ENCODE measurements at regions not wholly inside any gene's neighbourhood (a gene's known extent, or its start where the extent isn't known, plus 50 kb on each side); places are given as distances from the start of the nearest gene placed in this dataset.
"Not testable (repeated sequence)": the region's sequence is repeated elsewhere in the genome, so short reads cannot be mapped to it uniquely, and the experiment has no call there.

GRCh38 chr1:198977909-198978308 is 339.1 kb downstream of the PTPRC start:
- no peak for DNase-seq (ENCODE audit: low read depth in 2 of 2)

GRCh38 chr1:198978523-198978922 is 339.7 kb downstream of the PTPRC start:
- DNase-seq (ENCODE audit: low read depth in 2 of 2): no peak

- no peak for DNase-seq (ENCODE audit: low read depth in 2 of 2)
Observed at GRCh38 chr1:198986036-198986435, 347.2 kb downstream of the PTPRC start.

DNA sequence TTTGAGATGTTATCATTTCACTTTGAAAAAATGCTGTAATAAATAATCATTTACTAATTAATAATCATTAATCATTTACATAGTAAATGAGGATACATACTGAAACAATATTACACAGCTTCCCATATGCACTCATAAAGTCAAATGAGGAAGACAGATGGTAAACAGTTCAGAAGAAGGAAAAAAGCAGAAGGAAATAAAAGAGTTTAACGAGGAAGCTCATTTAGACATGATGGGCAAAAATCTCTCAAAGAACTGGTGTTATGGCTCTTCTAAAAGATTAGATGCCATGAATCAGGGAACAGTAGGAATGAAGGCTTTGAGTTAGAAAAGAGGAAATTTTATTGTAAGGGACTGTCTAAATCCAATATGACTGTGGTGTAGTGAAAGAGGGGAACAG is 347.6 kb downstream of the PTPRC start:
- no peak for DNase-seq (ENCODE audit: low read depth in 2 of 2)

- no peak for DNase-seq (ENCODE audit: low read depth in 2 of 2)
Observed at GRCh38 chr1:199002661-199003060, 363.8 kb downstream of the PTPRC start.

GRCh38 chr1:199007423-199007822 is 368.6 kb downstream of the PTPRC start:
- DNase-seq (ENCODE audit: low read depth in 2 of 2): no peak

DNA sequence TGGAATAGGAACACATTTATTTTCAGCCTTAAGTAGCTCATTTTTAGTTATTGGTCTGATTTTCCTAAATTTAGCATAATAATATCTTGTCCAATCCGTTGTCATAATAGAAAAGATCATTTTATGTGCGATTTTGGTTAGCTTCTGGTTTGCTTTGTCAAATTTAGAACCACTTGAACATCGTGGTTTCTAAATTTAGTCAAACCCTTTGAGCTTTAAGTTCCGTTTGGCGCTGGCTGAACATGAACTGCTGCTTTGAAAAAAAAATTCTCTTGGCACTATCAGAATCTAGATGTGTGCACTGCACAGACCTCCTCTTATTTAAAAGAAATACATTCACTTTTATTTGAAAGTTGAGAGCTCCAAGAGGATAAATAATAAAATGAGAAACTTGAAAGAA is 370.6 kb downstream of the PTPRC start:
- DNase-seq (ENCODE audit: low read depth in 2 of 2): no peak

DNA sequence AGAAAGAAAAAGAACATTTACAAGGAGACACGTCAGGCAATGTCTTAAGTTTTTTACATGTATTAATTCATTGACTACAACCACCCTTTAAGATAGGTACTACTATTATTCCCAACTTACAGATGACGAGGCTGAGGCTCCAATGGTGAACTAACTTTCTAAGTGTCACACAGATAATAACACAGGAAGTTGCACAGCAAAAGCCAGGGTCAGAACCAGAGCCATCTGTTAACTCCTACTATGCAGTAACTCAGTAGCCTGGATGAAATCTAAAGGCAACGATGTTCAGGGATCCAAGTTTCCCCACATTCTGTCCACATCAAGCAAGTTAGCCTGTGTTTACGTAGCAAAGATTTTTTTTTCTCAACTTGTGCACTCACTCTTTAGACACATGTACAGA is 371.7 kb downstream of the PTPRC start:
- no peak for DNase-seq (ENCODE audit: low read depth in 2 of 2)

- no peak for DNase-seq (ENCODE audit: low read depth in 2 of 2)
Observed at GRCh38 chr1:199010933-199011332, 372.1 kb downstream of the PTPRC start.

DNA sequence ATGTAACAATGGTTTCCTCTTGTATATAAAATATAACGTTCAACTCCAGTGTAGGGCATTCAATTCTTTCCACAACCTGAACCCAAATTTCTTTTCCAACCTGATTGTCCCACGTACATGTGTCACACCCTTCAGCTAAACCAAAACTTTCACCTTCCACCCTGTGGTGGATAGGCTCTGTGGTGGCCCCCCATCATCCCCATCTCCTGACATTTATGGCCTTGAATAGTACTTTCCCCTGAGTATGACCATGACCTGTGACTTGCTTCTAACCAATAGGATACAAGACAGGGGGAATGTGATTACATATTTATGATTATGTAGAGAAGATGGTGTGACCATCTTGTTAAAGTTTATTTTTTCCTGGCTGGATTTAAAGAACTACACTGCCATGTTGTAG is 377.0 kb downstream of the PTPRC start:
- no peak for DNase-seq (ENCODE audit: low read depth in 2 of 2)

- no peak for DNase-seq (ENCODE audit: low read depth in 2 of 2)
Observed at GRCh38 chr1:199018471-199019135, 379.8 kb downstream of the PTPRC start.

DNA sequence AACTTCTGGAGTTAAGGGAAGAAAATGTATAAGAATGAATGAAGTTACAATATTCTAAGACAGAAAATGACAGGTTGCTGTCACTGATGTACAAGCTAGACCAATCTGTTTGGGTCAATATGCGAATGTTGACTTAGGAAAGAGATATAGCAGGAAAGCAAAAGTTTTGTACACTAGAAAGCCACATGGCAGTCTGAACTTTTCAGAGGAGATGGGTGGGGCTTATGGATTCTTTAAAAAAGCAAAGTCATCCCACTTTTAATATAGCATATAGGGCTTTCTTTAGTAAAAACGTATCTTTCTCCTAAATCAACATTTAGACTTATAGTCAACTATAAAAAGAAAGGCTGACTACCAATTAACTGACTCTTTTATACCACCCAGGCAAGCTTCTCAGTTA is 381.2 kb downstream of the PTPRC start:
- no peak for DNase-seq (ENCODE audit: low read depth in 2 of 2)

- no peak for DNase-seq (ENCODE audit: low read depth in 2 of 2)
Observed at GRCh38 chr1:199020904-199021303, 382.1 kb downstream of the PTPRC start.

- no peak for DNase-seq (ENCODE audit: low read depth in 2 of 2)
Observed at GRCh38 chr1:199029401-199029800, 390.6 kb downstream of the PTPRC start.

GRCh38 chr1:199029855-199030254 is 391.0 kb downstream of the PTPRC start:
- DNase-seq (ENCODE audit: low read depth in 2 of 2): no peak

DNA sequence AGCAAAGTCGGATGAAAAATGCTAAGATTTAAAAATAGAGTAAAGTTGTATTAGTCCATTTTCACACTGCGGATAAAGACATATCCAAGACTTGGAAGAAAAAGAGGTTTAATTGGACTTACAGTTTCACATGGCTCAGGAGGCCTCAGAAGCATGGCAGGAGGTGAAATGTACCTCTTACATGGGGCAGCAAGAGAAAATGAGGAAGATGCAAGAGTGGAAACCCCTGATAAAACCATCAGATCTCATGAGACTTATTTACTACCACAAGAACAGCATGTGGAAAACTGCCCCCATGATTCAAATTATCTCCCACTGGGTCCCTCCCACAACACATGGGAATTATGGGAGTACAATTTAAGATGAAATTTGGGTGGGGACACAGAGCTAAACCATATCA is 391.7 kb downstream of the PTPRC start:
- not testable (repeated sequence) for DNase-seq (ENCODE audit: low read depth in 2 of 2)

DNA sequence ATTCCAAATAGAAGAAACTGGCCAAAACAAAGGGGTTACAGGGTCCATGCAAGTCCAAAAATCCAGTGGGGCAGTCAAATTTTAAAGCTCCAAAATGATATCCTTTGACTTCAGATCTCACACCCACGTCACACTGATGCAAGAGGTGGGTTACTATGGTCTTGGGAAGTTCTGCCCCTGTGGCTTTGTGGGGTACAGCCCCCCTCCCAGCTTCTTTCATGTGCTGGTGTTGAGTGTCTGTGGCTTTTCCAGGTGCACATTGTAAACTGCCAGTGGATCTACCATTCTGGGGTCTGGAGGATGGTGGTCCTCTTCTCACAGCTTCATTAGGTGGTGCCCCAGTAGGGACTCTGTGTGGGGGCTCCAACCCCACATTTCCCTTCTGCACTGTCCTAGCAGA is 392.3 kb downstream of the PTPRC start:
- not testable (repeated sequence) for DNase-seq (ENCODE audit: low read depth in 2 of 2)

GRCh38 chr1:199032479-199032878 is 393.6 kb downstream of the PTPRC start:
- DNase-seq (ENCODE audit: low read depth in 2 of 2): not testable (repeated sequence)

DNA sequence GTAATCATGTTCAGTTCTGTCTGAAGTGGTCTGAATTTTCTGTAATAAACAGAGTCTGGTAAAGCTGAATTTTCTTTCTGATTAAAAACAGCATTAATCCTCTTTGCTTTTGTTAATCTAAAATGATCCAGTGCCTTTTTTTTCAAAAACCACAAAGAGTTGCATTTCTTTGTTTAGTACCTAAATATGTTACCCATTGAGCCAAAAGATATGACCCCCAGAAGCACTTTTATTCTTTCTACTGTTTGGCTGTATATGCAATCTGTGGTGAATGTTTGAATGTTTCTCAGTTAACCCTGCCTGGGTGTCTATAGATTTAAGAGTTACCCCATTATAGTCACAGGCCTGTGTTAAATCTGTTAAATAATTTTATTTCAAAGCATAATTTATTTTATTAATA is 394.8 kb downstream of the PTPRC start:
- no peak for DNase-seq (ENCODE audit: low read depth in 2 of 2)

DNA sequence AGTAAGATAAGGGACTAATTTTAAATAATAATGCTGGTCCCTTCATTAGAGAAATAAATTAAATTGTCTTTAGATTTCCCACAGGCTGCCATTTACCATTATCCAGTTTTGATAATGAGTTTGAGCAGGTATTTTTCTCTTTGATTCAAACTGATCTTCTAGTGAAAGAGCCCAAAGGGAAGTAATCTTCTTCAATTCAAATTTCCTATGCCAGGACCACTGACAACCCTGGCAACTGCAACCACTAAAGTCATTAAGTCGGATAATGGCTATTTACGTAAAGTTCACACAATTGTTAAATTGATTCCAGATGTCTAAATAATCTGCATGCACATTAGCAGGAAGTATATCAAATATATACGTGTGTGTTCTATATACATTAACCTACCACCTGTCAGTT is 399.3 kb downstream of the PTPRC start:
- no peak for DNase-seq (ENCODE audit: low read depth in 2 of 2)

DNA sequence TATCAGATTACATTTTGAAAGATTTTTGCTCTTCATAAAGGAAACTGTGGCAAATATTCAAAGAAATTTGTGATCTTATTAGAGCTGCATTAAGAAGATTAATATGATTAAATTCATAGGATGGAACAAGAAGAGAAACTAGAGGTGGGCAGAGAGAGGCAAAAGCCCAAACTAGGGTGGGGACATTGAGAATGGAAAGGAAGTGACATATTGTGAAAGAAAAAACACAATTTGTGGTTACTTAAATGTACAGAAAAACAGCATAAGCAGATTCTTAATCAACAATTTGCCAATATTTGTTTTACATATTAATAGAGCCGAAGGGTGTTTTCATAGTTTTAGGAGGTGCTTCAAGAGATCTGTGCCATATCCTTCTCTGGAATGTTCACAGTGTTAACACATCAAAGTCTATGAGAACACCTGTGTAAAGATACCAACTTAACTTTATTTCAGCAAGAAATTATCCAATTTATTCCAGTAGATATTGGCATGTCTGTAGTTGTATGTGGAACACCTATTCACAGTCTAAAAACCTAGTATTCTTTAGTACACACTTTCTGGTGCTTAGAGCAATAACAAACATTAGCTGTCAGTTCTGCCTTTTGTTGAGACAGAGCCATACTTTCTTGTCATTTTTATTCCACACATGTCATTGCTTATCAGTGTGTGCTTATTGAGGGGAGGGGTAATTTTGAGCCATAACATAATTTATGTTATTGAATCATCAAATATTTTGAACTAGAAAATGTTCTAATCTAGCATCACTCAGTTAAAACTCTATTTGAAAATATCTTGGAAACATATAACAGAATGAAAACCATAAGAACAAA is 401.5 kb downstream of the PTPRC start:
- DNase-seq (ENCODE audit: low read depth in 2 of 2): no peak

- no peak for DNase-seq (ENCODE audit: low read depth in 2 of 2)
Observed at GRCh38 chr1:199041173-199041914, 402.5 kb downstream of the PTPRC start.

DNA sequence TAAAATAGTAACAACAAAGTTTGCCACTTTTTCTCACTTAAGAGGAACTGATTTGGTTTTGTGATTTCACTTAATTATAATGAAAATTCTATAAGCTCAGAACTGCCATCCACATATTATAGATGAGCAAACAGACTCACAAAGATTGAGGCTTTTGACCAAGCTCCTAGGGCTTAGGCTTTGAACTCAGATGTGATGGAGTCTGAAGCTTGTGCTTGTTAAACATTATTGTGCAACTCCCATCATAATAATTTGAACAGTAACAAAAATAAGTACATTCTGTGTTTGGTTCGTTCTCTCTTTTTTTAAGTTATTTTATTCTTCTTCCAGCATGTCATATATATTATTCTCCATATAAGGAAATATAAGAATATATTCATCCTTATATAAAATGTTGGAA is 403.4 kb downstream of the PTPRC start:
- no peak for DNase-seq (ENCODE audit: low read depth in 2 of 2)
